Adipose tissue (tissue), 3 donors: ENCODE measurements at regions not wholly inside any gene's neighbourhood (a gene's known extent, or its start where the extent isn't known, plus 50 kb on each side); places are given as distances from the start of the nearest gene placed in this dataset.

Experiments used
- H3K27ac ChIP-seq: one replicate; pipeline ENCODE4 v1.5.1; 2013; ENCODE audit warnings: low read depth, low read length
- WGBS, 3 donors: extraction: QIAGEN DNeasy Blood & Tissue Kit; methylation state at CpG; one replicate each; pipeline ENCODE4 v1.1.7; 2013; 5-methylcytosine and 5-hydroxymethylcytosine counted together
- donor health status: healthy with polysubstance abuse.
- donor health status: Bipolar disorder and iron deficiency.
- donor health status: healthy.

- no peak overlapping the region for H3K27ac ChIP-seq
- whole genome bisulfite sequencing, 3 donors, result 58 to 66% (median 65%) methylated on average over 3 of the region's 3 CpGs
Measured at GRCh38 chr1:14190508-14190907, 408.0 kb upstream of the KAZN start.

DNA sequence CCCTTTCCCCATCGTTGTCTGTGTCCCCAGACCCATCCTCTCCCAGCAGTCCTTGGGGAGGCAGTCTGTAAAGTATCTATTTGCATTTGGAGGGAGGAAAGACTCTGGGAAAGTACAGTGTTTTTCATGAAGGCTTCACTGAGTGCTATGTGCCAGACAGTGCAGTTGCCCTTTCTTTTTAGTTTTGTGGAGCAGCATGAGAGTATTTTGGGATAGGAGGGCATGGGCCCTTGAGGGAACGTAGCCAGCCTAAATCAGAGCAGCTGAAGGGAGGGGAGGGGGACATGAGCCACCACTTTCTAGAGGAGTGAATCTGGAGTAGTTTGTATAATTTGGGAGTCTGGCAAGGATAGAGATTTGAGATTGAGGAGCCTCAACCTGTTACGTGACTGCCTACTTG, 404.0 kb upstream of the KAZN start:
- no peak overlapping the region for H3K27ac ChIP-seq
- WGBS, 3 donors, result 64 to 80% (median 75%) methylated on average over 3 of the region's 3 CpGs

DNA sequence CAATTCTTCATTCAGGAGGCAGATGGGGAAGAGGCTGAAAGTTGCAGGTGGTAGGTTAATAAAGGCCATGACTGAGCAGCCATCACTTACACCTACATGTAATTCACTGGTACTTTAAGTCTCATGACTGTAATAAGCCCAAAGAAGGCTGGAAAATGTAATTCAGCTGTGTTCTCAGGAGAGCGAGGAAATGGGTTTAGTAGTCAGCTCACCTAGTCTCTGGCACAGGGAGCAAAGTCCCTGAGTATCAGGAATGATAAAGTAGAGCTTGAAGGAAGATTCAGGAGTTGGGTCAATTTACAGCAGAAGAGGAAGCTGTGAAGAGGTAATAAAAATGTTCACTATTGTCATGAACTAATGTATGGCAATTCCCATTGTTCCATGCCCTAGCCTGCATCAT, 393.4 kb upstream of the KAZN start:
- H3K27ac ChIP-seq, result no peak overlapping the region
- WGBS, 3 donors, result 87 to 94% (median 88%) methylated on average over 1 of the region's 1 CpG

GRCh38 chr1:14215151-14215550, 383.3 kb upstream of the KAZN start:
- H3K27ac ChIP-seq, result no peak overlapping the region

DNA sequence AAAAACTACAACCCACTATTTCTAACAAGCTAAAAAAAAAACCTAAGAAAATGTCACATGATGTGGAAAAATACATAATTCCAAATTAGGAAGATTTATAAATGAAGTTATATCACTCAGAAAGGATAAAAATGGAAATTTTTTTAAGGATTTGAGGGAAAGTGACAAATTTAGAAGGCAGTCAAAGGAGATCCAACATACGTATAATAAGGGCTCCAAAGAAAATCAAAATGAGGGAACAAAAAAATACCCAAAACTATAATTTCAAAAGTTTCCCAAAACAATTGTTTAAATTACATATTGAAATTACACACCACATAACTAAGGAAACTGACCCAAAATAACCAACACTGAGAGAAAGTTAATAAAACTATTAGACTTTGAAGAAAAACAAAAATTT, 381.1 kb upstream of the KAZN start:
- H3K27ac ChIP-seq, result no peak overlapping the region
- WGBS, 3 donors, result 46 to 100% (median 94%) methylated on average over 1 of the region's 1 CpG

GRCh38 chr1:14220324-14220723, 378.2 kb upstream of the KAZN start:
- WGBS, 3 donors, result 57 to 72% (median 70%) methylated on average over 4 of the region's 4 CpGs
- no peak overlapping the region for H3K27ac ChIP-seq

DNA sequence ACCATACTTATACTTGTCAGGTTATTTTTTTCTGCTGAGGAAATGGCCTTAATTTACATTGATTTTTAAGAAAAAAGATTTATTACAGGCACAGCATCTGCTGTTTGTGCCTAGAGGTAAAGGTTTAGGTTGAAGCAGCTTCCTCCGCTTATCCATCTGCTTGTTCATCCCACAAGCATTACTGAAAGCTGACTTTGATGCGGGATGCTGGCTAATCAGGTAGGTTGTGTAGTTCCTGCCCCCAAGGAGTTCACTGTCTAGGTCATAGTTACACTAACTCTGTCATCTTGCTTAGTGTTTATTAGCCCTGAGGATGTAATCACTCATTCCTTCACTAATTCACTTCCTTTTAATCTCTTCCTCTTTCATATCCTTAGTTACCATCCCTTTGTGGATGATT, 377.7 kb upstream of the KAZN start:
- H3K27ac ChIP-seq, result no peak overlapping the region
- WGBS, 3 donors, result 70 to 89% (median 87%) methylated on average over 2 of the region's 2 CpGs

DNA sequence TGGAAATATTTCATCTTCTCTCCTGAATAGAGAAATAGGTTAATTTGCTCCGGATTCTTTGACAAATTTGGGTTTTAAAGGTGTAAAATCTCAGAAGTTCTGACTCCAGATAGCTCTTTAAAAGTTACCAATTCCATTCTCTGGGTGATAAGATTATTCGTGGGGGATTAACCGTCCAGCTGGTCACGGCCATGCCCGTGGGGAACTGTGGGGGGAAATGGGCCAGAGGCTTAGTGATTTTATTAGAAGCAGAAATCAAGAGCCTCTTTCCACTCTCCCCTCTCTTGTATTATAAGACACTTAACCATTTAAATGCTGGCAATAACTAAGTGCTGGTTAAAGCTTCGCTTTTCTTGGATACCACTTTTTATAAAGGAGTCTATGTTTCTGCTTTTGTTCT, 376.4 kb upstream of the KAZN start:
- 30 to 63% (median 54%) methylated on average over 6 of the region's 6 CpGs for WGBS, 3 donors

DNA sequence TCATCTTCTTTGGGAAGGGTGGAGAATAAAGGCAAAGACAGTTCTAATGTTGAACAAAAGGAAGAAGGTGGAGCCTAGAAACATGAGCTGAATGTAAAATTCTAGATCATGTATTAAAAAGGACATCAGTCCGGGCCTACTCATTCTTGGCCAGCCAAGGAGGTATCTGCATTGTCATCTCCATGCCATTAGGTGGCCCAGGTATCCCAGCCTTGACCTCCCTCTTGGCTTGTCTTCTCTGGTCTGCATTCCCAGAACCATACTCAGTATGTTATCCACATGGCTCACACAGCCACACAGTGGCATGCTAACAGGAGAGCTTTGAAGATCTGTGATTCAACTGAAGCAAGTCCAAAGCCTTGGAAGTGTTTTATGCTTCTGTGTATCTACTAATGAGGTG, 369.8 kb upstream of the KAZN start:
- H3K27ac ChIP-seq, result no peak overlapping the region
- 59 to 94% (median 89%) methylated on average over 1 of the region's 1 CpG for WGBS, 3 donors

More for the DNA sequence above, 376.4 kb upstream of the KAZN start:
- no peak overlapping the region for H3K27ac ChIP-seq

DNA sequence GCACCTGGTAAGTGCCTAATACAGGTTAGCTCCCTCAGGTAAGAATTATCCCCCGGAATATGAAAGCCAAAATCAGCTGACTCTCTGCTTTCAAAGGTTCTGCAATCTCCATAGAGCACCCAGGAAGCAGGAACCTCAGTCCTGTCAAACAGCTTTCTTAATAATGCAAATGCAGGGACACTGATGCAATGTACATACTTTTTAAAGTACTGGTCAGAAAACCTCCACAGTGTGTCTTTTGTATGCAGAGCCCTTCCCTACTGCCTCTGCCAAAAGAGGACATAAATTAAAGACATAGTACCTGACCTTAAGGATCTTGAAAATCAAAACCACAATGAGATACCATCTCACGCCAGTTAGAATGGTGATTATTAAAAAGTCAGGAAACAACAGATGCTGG, 365.0 kb upstream of the KAZN start:
- H3K27ac ChIP-seq, result no peak overlapping the region
- 61 to 77% (median 76%) methylated on average over 2 of the region's 2 CpGs for WGBS, 3 donors

DNA sequence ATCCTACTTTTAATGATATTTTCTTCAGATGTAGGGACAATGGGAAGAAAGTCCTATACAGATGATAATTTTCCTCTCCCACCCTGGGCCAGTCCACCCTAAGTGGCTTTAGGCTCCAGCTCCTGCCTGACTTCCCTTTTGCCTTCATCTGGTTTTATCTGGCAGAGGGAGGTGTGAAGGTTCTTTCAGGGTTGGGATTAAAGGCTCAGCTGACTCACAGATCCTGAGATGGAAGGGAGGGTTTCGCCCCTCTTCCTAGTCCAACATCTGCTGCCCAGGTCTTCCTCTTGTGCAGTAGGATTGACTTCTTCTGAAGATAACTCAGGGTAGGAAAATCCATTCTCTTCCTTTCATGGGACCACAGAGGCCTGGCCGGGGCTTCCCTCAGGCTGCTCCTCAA, 362.4 kb upstream of the KAZN start:
- 79 to 90% (median 82%) methylated on average over 2 of the region's 2 CpGs for WGBS, 3 donors

DNA sequence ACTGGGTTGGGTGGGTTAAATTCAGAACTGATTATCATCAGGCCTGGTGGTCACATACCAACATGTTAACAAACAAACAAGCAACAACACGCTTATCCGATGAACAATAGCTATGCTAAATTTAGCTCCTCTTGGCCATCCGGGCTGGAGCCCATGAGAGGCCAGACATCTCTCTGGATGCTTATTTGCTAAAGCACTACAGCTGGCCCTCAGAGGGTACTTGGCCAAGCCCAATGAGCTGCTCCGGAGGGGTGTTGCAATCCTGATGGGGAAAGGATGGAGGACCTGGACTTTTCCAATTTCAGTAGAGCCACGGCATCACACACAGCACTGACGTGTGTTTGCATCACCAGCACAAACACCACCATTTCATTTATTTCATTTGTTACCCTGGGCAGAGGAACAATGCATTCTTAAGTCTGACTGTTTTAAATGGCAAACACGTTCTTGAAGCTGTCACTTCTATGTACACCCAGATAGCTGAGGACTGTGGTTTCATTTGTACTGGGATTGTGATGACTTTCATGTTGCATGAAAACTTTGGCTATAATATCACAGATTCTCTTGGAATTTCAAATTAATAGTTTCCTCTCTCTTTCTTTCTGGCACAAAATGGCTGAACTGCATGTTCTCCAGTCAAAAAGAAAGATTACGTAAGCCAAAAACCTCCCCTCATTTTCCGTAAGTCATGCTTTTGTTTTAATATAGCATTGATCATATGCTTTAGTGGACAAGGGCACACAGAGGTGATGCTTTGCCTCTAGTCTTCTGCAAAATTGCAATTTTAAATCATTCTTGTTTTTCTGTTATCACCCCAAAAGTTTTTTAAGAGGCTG, 359.8 kb upstream of the KAZN start:
- H3K27ac ChIP-seq, result no peak overlapping the region
- 55 to 75% (median 62%) methylated on average over 9 of the region's 9 CpGs for WGBS, 3 donors

More for the DNA sequence above, 362.4 kb upstream of the KAZN start:
- H3K27ac ChIP-seq, result no peak overlapping the region

DNA sequence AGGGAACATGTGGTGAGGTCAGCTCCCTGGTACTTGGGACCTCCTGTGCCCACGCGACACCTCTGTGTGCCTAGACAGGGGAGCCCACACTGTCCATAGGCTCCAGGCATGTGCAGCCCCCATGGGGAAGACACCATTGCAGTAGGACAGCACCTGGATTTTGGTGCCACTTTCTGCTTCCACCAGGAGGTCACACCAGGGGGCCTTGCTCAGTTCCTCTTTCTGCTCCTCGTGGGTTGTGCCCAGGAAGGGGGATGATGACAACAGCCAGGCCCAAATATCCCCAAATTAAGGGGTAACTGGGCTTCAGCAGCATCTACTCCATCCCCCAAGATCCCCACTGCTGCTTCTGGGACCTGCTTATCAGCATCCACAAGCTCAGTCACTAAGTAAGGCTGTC, 358.2 kb upstream of the KAZN start:
- H3K27ac ChIP-seq, result no peak overlapping the region
- WGBS, 3 donors, result 73 to 89% (median 87%) methylated on average over 3 of the region's 3 CpGs

DNA sequence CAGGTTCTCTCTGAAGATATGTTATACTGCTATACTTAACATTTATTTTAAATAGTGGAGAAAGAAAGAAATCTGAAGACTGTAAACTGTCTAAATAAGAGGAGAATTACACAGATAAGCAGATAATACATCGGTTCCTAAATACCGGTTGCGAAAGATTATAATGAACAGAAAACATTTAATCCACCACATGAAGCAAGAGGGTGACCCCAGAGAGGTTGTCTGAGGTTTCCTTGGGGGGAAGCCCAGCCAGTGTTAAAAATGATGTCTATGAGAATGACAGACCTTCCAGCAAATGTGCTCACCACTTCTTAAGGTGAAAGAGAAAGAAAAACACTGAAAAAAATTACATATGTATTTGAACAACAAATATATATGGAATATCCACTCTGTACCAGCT, 356.4 kb upstream of the KAZN start:
- whole genome bisulfite sequencing, 3 donors, result 52 to 78% (median 71%) methylated on average over 3 of the region's 3 CpGs
- no peak overlapping the region for H3K27ac ChIP-seq

- 70 to 77% (median 72%) methylated on average over 8 of the region's 8 CpGs for WGBS, 3 donors
- H3K27ac ChIP-seq, result no peak overlapping the region
Measured at GRCh38 chr1:14242870-14243269, 355.6 kb upstream of the KAZN start.

- 87 to 92% (median 90%) methylated on average over 2 of the region's 2 CpGs for WGBS, 3 donors
Measured at GRCh38 chr1:14245954-14246353, 352.5 kb upstream of the KAZN start.

DNA sequence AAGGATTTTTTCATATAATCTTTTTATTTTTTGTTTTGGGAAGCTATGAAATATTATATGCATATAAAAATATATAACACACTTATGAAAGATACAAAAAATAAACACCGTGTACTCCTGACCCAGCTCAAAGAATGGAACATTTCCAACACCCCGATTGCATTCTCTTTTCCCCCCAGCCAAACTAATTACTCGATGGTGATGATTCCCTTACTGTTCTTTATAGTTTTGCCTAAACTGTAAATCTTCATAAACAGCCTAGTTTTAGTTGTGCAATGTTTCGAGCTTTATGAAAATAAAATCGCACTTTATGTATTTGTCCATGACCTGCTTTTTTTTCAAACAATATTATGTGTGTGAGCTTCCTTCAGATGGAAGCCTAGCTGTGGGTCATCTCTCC, 352.0 kb upstream of the KAZN start:
- H3K27ac ChIP-seq, result no peak overlapping the region
- 67 to 70% (median 69%) methylated on average over 5 of the region's 5 CpGs for WGBS, 3 donors

More at GRCh38 chr1:14245954-14246353, 352.5 kb upstream of the KAZN start:
- H3K27ac ChIP-seq, result no peak overlapping the region

- H3K27ac ChIP-seq, result no peak overlapping the region
- WGBS, 3 donors, result 68 to 71% (median 70%) methylated on average over 6 of the region's 6 CpGs
Measured at GRCh38 chr1:14247666-14248065, 350.8 kb upstream of the KAZN start.

DNA sequence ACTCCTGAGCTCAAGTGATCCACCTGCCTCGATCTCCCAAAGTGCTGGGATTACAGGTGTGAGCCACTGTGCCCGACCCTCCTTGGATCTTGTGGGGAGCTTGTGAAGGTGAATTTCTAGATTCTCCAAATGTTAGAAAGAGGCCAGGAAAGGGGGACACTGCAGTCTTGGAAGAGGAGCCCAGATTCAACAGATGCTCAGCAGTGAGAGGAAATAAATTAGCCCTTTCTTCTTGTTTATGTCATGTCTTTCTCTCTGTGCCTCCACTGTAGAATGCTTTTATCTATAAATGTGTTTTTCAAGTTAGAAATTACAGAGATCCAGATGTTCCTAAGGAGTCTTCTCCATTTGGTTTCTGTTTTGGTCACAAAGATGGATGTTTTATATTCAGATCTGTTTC, 346.6 kb upstream of the KAZN start:
- H3K27ac ChIP-seq, result no peak overlapping the region
- 73 to 82% (median 80%) methylated on average over 2 of the region's 2 CpGs for WGBS, 3 donors

- WGBS, 3 donors, result 48 to 66% (median 66%) methylated on average over 7 of the region's 7 CpGs
- H3K27ac ChIP-seq, result no peak overlapping the region
Measured at GRCh38 chr1:14253676-14254075, 344.8 kb upstream of the KAZN start.
